Epithelial cell of proximal tubule (primary cell): ENCODE measurements at regions not wholly inside any gene's neighbourhood (a gene's known extent, or its start where the extent isn't known, plus 50 kb on each side); places are given as distances from the start of the nearest gene placed in this dataset.
A peak's percentile ranks its signal among the peaks of the same experiment; 100 is the strongest.

ENCODE experiments used
- DNase-seq: peaks from one replicate; pipeline ENCODE4 v3.0.0-alpha.2; 2011; ENCODE audit warnings: low read depth
- H3K4me3 ChIP-seq: 2 replicates; pipeline ENCODE4 v1.5.1; 2011; ENCODE audit warnings: low read depth, mild to moderate bottlenecking, low read length
- TF ChIP-seq, protein P1 (sequence below): conservative IDR thresholded peaks from 2 replicates; pipeline ENCODE4 v1.5.1; 2012; ENCODE audit warnings: low read depth, mild to moderate bottlenecking, low read length

DNA sequence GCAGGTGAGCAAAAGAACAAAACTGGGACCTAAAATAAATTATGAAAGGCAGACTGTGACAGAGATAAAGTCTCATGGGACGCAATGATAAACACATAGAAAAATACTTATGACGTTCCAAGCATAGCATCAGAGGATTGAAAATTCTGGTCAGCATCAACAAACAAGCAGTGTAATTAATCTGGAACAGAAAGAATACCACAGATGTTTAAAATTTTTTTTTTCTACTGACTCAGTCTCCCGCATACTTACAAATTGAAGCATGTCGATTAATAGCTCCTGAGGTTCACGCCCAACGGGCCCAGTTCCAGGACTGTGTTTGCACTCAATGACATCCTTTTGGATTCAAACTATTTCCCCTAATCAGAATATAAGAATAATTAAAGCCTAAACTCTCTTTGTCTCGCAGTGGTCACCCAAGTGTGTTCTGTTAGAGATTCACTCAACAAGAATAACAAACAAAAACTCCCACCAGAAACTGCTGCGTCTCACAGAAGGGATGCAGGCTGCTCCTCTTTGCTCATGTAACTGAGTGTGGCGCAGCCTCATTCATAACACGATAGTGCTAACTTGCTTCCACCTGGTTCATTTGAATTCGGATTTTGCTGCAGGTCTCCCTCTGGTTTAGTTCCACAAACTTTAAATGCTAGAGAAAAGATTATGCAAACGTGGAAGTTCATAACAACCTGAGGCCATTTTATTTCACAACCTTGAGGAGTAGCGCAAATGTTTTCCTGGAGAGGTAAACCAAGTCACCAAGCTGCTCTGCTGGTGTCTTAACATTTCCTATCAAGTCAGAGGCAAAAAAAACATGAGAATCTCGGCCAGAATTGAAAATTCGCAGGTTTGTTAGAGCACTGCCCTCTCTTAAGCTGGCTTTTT is 69.0 kb upstream of the CITED2 start:
- H3K4me3 ChIP-seq = no peak overlapping the region
- DNase-seq = no peak

DNA sequence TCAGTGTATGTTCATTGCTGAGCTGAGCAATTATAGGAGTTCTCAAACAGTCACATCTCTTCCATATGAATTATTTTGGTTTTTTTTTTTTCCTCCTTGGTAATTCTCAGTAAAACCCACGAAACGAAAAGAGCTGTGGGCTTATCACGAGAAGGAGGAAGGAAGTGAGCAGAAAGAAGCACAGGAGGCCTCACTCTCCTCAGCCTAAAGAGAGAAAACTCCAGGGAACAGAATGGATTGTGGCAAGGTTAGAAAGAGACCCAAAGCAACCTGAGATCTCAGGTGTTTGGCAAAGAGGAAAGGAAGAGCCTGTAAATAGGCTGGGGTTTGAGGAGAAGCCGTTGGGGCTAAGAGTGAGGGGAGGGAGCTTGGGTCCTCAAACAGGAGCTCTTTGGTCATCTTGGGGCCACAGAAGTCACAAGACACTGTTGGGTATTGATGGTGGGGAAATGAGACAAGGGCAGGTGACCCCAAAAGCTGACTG is 67.8 kb upstream of the CITED2 start:
- DNase-seq = no peak
- TF ChIP-seq, protein P1, sequence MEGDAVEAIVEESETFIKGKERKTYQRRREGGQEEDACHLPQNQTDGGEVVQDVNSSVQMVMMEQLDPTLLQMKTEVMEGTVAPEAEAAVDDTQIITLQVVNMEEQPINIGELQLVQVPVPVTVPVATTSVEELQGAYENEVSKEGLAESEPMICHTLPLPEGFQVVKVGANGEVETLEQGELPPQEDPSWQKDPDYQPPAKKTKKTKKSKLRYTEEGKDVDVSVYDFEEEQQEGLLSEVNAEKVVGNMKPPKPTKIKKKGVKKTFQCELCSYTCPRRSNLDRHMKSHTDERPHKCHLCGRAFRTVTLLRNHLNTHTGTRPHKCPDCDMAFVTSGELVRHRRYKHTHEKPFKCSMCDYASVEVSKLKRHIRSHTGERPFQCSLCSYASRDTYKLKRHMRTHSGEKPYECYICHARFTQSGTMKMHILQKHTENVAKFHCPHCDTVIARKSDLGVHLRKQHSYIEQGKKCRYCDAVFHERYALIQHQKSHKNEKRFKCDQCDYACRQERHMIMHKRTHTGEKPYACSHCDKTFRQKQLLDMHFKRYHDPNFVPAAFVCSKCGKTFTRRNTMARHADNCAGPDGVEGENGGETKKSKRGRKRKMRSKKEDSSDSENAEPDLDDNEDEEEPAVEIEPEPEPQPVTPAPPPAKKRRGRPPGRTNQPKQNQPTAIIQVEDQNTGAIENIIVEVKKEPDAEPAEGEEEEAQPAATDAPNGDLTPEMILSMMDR = no peak
- H3K4me3 ChIP-seq = no peak overlapping the region

More for the DNA sequence above, 69.0 kb upstream of the CITED2 start:
- TF ChIP-seq, protein P1 = no peak

DNA sequence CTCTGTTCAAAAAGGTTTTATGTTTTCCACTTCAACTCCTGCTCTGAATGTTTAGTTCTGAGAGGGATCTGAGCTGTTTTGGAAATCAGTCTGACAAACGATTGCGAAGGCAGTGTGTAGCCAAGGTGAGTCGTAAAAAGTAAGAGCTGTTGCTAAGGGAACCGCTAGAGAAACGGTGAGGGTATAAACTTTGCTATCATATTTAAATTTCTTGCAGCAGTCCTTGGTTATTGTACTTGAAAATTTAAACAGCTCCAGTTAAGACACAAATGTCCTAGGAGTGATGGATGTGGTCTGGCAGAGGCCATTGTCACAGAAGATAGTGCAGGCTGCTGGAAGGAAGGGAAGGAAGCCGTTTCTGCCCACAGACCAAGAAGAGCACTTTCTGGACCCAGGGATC is 64.9 kb upstream of the CITED2 start:
- TF ChIP-seq, protein P1 = no peak
- DNase-seq = no peak
- H3K4me3 ChIP-seq = no peak overlapping the region

DNA sequence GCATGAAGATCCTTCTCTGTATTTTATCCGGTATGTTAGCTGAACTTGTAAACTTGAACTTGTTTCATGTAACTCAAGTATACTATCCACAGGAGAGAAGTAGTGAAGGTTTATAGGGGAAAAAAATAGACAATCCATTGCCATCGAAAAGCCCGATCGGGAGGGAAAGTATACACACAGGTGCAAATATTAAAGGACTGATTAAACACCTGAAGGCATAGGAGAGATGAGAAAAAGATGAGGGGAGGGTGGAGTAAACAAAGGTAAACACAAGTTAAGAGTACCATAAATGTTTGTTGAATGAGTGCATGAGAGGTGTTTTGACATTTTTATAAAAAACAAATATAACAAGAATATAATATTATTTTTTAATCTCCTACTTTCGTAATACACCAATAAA is 64.3 kb upstream of the CITED2 start:
- DNase-seq = no peak
- H3K4me3 ChIP-seq = no peak overlapping the region
- TF ChIP-seq, protein P1 = no peak

DNA sequence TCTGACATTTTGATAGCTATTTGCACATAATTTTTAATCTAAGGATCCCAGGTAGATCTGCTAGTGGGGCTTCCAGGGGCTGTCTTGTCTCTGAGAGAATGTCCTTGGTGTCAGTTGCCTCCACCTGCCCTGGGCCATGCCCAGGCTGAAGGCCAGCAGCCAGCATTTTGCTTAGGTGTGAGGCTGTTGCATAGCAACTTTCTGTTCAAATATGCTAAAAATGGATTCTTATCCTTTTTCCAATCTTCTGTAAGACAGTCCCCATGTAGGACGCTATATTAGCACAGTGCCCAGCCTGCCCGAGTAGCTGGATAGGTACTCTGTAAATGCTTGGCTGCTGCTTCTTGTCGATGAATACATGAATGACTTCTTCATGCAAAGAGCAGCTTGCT is 62.5 kb upstream of the CITED2 start:
- no peak overlapping the region for H3K4me3 ChIP-seq
- DNase-seq = no peak
- TF ChIP-seq, protein P1 = no peak

DNA sequence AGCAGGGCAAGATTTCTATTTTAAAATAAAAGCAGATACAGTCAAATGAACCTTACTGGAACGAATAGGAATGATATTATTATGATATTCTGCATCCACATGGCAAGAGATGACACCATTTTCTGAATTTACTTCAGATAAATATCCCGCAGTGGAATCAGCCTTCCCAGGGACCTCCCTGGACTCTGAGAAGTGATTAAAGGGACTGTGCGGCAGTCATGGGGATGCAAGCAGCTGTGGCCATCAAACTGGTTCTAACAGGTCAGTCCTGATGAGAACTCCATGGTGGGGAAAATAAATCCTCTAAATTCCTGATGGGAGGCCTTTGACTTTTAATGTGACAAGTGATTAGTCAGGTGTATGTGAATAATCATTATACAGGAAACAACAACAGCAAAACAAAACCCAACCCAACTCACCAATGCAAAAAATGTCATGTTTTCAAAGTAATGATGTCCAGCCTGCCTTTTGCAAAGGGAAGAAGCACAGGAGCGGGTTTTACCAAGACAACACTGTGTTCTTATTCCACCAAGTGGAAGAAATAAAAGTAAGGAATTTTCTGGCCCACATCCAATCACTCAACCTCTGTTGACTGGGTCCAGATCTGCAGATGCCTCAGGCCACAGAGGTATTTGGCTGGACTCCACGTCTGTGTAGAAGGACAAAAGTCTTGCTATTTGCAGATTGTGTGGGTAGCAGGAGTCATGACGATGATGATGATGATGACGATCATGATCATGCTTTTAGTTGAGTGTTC is 61.9 kb upstream of the CITED2 start:
- peak; percentile 91 for DNase-seq
- TF ChIP-seq, protein P1 = no peak
- H3K4me3 ChIP-seq = no peak overlapping the region
